ENCODE measurements at regions not wholly inside any gene's neighbourhood (a gene's known extent, or its start where the extent isn't known, plus 50 kb on each side); places are given as distances from the start of the nearest gene placed in this dataset.

- TF ChIP-seq CTCF (conservative IDR thresholded peaks at IDR 0.05), result no peak
- H3K9ac ChIP-seq (ENCODE audit: extremely low read depth, low read length, poor library complexity, severe bottlenecking), result no peak overlapping the region
- H3K27ac ChIP-seq (ENCODE audit: low read depth, low read length), result no peak overlapping the region
- 100% methylated on average over 2 of the region's 2 CpGs; no CpG with 5 or more reads in 1 of the 2 experiments for WGBS, 2 experiments (ENCODE audit: insufficient coverage in 1 of 2, insufficient read length in 1 of 2)
- no peaks in the 10 kb centered on the region for H3K36me3 ChIP-seq (ENCODE audit: control insufficient read depth, insufficient read depth, low read length)
- peaks cover 8% of the 10 kb centered on the region for H3K9me3 ChIP-seq (ENCODE audit: control insufficient read depth, low read length)
- no peaks in the 10 kb centered on the region for H3K27me3 ChIP-seq (ENCODE audit: control insufficient read depth, insufficient read depth, low read length, poor library complexity, severe bottlenecking)
- H3K4me1 Mint-ChIP-seq, result peaks cover 43% of the 10 kb centered on the region
- H3K4me3 Mint-ChIP-seq, result no peak overlapping the region
- H3K9me3 Mint-ChIP-seq, result no peaks in the 10 kb centered on the region
- H3K27me3 Mint-ChIP-seq (ENCODE audit: insufficient read depth), result no peaks in the 10 kb centered on the region
- H3K4me1 ChIP-seq (ENCODE audit: control insufficient read depth, insufficient read depth, low read length), result peaks cover 14% of the 10 kb centered on the region
- no peaks in the 10 kb centered on the region for H3K36me3 Mint-ChIP-seq (ENCODE audit: low read depth)
- H3K4me3 ChIP-seq (ENCODE audit: low read length), result no peak overlapping the region
- no peak overlapping the region for H3K27ac Mint-ChIP-seq
- no peak for DNase-seq
Observed at GRCh38 chr14:54335569-54336155, 61.1 kb upstream of the CDKN3 start.

GRCh38 chr14:54337314-54337713, 59.5 kb upstream of the CDKN3 start:
- TF ChIP-seq CTCF (conservative IDR thresholded peaks at IDR 0.05), result no peak
- Mint-ChIP-seq H3K4me1 (peaks cover 39% of the 10 kb centered on the region), H3K9me3 (peaks cover 1% of the 10 kb centered on the region), H3K27me3 (ENCODE audit: insufficient read depth) (no peaks in the 10 kb centered on the region), H3K4me3 (no peak overlapping the region), H3K27ac (no peak overlapping the region), H3K36me3 (ENCODE audit: low read depth) (no peaks in the 10 kb centered on the region)
- Histone ChIP-seq H3K27ac (ENCODE audit: low read depth, low read length) (no peak overlapping the region), H3K4me1 (ENCODE audit: control insufficient read depth, insufficient read depth, low read length) (peaks cover 9% of the 10 kb centered on the region), H3K9ac (ENCODE audit: extremely low read depth, low read length, poor library complexity, severe bottlenecking) (no peak overlapping the region), H3K9me3 (ENCODE audit: control insufficient read depth, low read length) (peaks cover 17% of the 10 kb centered on the region), H3K4me3 (ENCODE audit: low read length) (no peak overlapping the region), H3K27me3 (ENCODE audit: control insufficient read depth, insufficient read depth, low read length, poor library complexity, severe bottlenecking) (no peaks in the 10 kb centered on the region), H3K36me3 (ENCODE audit: control insufficient read depth, insufficient read depth, low read length) (no peaks in the 10 kb centered on the region)
- WGBS, 2 experiments (ENCODE audit: insufficient coverage in 1 of 2, insufficient read length in 1 of 2), result 63 to 71% methylated on average over 10 of the region's 10 CpGs
- no peak for DNase-seq

- no peak overlapping the region for H3K27ac ChIP-seq (ENCODE audit: low read depth, low read length)
- DNase-seq, result peak; percentile 67
- Mint-ChIP-seq H3K27ac (no peak overlapping the region), H3K27me3 (ENCODE audit: insufficient read depth) (no peaks in the 10 kb centered on the region), H3K4me3 (no peak overlapping the region), H3K36me3 (ENCODE audit: low read depth) (no peaks in the 10 kb centered on the region), H3K4me1 (peaks cover 39% of the 10 kb centered on the region), H3K9me3 (peaks cover 1% of the 10 kb centered on the region)
- no peak overlapping the region for H3K4me3 ChIP-seq (ENCODE audit: low read length)
- peaks cover 18% of the 10 kb centered on the region for H3K9me3 ChIP-seq (ENCODE audit: control insufficient read depth, low read length)
- TF ChIP-seq CTCF (conservative IDR thresholded peaks at IDR 0.05), result peak; percentile 83
- WGBS, 2 experiments (ENCODE audit: insufficient coverage in 1 of 2, insufficient read length in 1 of 2), result 54 to 62% methylated on average over 4 to 5 of the region's 6 CpGs
- H3K27me3 ChIP-seq (ENCODE audit: control insufficient read depth, insufficient read depth, low read length, poor library complexity, severe bottlenecking), result no peaks in the 10 kb centered on the region
- H3K36me3 ChIP-seq (ENCODE audit: control insufficient read depth, insufficient read depth, low read length), result no peaks in the 10 kb centered on the region
- no peak overlapping the region for H3K9ac ChIP-seq (ENCODE audit: extremely low read depth, low read length, poor library complexity, severe bottlenecking)
- H3K4me1 ChIP-seq (ENCODE audit: control insufficient read depth, insufficient read depth, low read length), result peaks cover 9% of the 10 kb centered on the region
Observed at GRCh38 chr14:54338696-54339317, 58.0 kb upstream of the CDKN3 start.

All from endodermal cell (in vitro differentiated cells).